GM12891 (cell line): ENCODE measurements at regions not wholly inside any gene's neighbourhood (a gene's known extent, or its start where the extent isn't known, plus 50 kb on each side); places are given as distances from the start of the nearest gene placed in this dataset.

ENCODE experiments used
- POLR2A ChIP-seq: IDR thresholded peaks from 2 replicates; pipeline ENCODE4 v1.6.1; 2011; ENCODE audit warnings: low read depth, low read length, control low read depth
- POLR2AphosphoS5 ChIP-seq: IDR thresholded peaks from 2 replicates; pipeline ENCODE4 v1.6.1; 2011; ENCODE audit warnings: low read depth, low read length, control low read depth
- POU2F2 ChIP-seq: IDR thresholded peaks from 2 replicates; pipeline ENCODE4 v1.6.1; 2011; ENCODE audit warnings: low read depth, mild to moderate bottlenecking, control low read depth, low read length, moderate library complexity
- SPI1 ChIP-seq: IDR thresholded peaks from 2 replicates; pipeline ENCODE4 v1.6.1; 2011; ENCODE audit warnings: low read depth, low read length, control low read depth
- TAF1 ChIP-seq: IDR thresholded peaks from 2 replicates; pipeline ENCODE4 v1.6.1; 2011; ENCODE audit warnings: low read depth, low read length, control low read depth

- TF ChIP-seq POLR2A (no peak), POLR2AphosphoS5 (no peak), SPI1 (no peak), TAF1 (no peak), POU2F2 (no peak)
These were observed 126.5 kb upstream of the ARHGAP42 start for GRCh38 chr11:100560606-100561005.
